Putamen (tissue), 1 donor: ENCODE measurements at regions not wholly inside any gene's neighbourhood (a gene's known extent, or its start where the extent isn't known, plus 50 kb on each side); places are given as distances from the start of the nearest gene placed in this dataset.

Experiments
- DNase-seq: peaks from one replicate; pipeline ENCODE4 v3.0.0-alpha.2; 2016; ENCODE audit warnings: low spot score

GRCh38 chr4:189033801-189034347 lies 894.6 kb downstream of the TRIML1 start:
- DNase-seq = no peak

GRCh38 chr4:189035091-189035490 lies 895.9 kb downstream of the TRIML1 start:
- DNase-seq = no peak

- no peak for DNase-seq
These were observed 896.4 kb downstream of the TRIML1 start for GRCh38 chr4:189035654-189036053.

GRCh38 chr4:189036906-189037305 lies 897.7 kb downstream of the TRIML1 start:
- DNase-seq = no peak

- DNase-seq = no peak
These were observed 894.0 kb upstream of the FRG1 start for GRCh38 chr4:189046642-189047041.

GRCh38 chr4:189048119-189048518 lies 892.6 kb upstream of the FRG1 start:
- no peak for DNase-seq

- no peak for DNase-seq
These were observed 891.0 kb upstream of the FRG1 start for GRCh38 chr4:189049682-189050081.

- DNase-seq = no peak
These were observed 890.0 kb upstream of the FRG1 start for GRCh38 chr4:189050643-189051042.

GRCh38 chr4:189053621-189054020 lies 887.1 kb upstream of the FRG1 start:
- no peak for DNase-seq

- no peak for DNase-seq
These were observed 880.6 kb upstream of the FRG1 start for GRCh38 chr4:189060104-189060503.

- no peak for DNase-seq
These were observed 878.4 kb upstream of the FRG1 start for GRCh38 chr4:189062047-189062820.

GRCh38 chr4:189069772-189070171 lies 870.9 kb upstream of the FRG1 start:
- DNase-seq = no peak

GRCh38 chr4:189071241-189071640 lies 869.4 kb upstream of the FRG1 start:
- DNase-seq = no peak

GRCh38 chr4:189073739-189074138 lies 866.9 kb upstream of the FRG1 start:
- no peak for DNase-seq

- DNase-seq = no peak
These were observed 858.8 kb upstream of the FRG1 start for GRCh38 chr4:189081826-189082225.

GRCh38 chr4:189083769-189084168 lies 856.9 kb upstream of the FRG1 start:
- DNase-seq = no peak

- no peak for DNase-seq
These were observed 856.0 kb upstream of the FRG1 start for GRCh38 chr4:189084671-189085070.

- DNase-seq = no peak
These were observed 852.7 kb upstream of the FRG1 start for GRCh38 chr4:189087971-189088370.

GRCh38 chr4:189088780-189089179 lies 851.9 kb upstream of the FRG1 start:
- DNase-seq = no peak

GRCh38 chr4:189090174-189090814 lies 850.4 kb upstream of the FRG1 start:
- no peak for DNase-seq

- no peak for DNase-seq
These were observed 848.1 kb upstream of the FRG1 start for GRCh38 chr4:189092581-189092980.

GRCh38 chr4:189096108-189096507 lies 844.6 kb upstream of the FRG1 start:
- no peak for DNase-seq

- DNase-seq = no peak
These were observed 844.0 kb upstream of the FRG1 start for GRCh38 chr4:189096717-189097116.
